Kidney (tissue), 13 donors: ENCODE measurements at regions not wholly inside any gene's neighbourhood (a gene's known extent, or its start where the extent isn't known, plus 50 kb on each side); places are given as distances from the start of the nearest gene placed in this dataset.

Source experiments
- DNase-seq, 5 donors: peaks; one replicate each; pipeline ENCODE4 v3.0.0-alpha.2; 2013 to 2020
- FAIRE-seq: peaks from 2 replicates; lab custom pipeline; 2012; peaks lifted over from hg19 to GRCh38; lab: Jason Lieb, UNC
- H3K27ac ChIP-seq, 2 donors: one replicate each; pipeline ENCODE4 v1.7.0; 2013; ENCODE audit warnings: low read depth in 2 of 2, low read length in 2 of 2, inconsistent platforms in 1 of 2
- H3K27me3 ChIP-seq: one replicate; pipeline ENCODE4 v1.7.1; 2013; ENCODE audit warnings: low read length, inconsistent platforms; ENCODE audit not compliant: control insufficient read depth, insufficient read depth
- H3K36me3 ChIP-seq, 3 donors: one replicate each; pipeline versions ENCODE4 v1.7.0 to v1.7.1; 2013; ENCODE audit warnings: low read length in 3 of 3, control low read depth in 1 of 3, inconsistent platforms in 1 of 3; ENCODE audit not compliant: insufficient read depth in 3 of 3, control insufficient read depth in 2 of 3
- H3K4me1 ChIP-seq, 3 donors: one replicate each; pipeline versions ENCODE4 v1.7.0 to v1.7.1; 2013; ENCODE audit warnings: low read length in 3 of 3, inconsistent platforms in 1 of 3, low read depth in 1 of 3; ENCODE audit not compliant: control insufficient read depth in 2 of 3, insufficient read depth in 2 of 3
- H3K4me3 ChIP-seq, 3 donors: one replicate each; pipeline versions ENCODE4 v1.7.0 to v1.8.1; 2013; ENCODE audit warnings: low read length in 3 of 3, control low read depth in 1 of 3, inconsistent platforms in 1 of 3
- H3K9ac ChIP-seq, 3 donors: one replicate each; pipeline versions ENCODE4 v1.7.0 to v1.7.1; 2013; ENCODE audit warnings: low read length in 3 of 3, control low read depth in 1 of 3, inconsistent platforms in 1 of 3
- H3K9me3 ChIP-seq, 3 donors: one replicate each; pipeline versions ENCODE4 v1.7.0 to v1.7.1; 2013; ENCODE audit warnings: low read length in 3 of 3, control low read depth in 1 of 3, inconsistent platforms in 1 of 3; ENCODE audit not compliant: control insufficient read depth in 2 of 3, insufficient read depth in 1 of 3
- CTCF ChIP-seq: IDR thresholded peaks from 3 replicates; pipeline ENCODE4 v1.5.1; 2012; ENCODE audit warnings: mild to moderate bottlenecking, moderate library complexity, borderline replicate concordance; ENCODE audit not compliant: insufficient read depth; ENCODE audit errors: extremely low read depth
- intact Hi-C: fragments of 100-400 bp; cut with DNase I; formaldehyde crosslinking; loops from one replicate; pipeline ENCODE4 v1.11.1; 2022
- donor health status: control.
- donor health status: control.
- donor health status: control.
- donor health status: control.
- donor health status: control.
- donor health status: DM: yes; HTN: yes; CAD: no.
- donor health status: Normal renal cell carcinoma (clear cell type).

GRCh38 chr7:55271069-55271626 is 94.0 kb upstream of the LANCL2 start:
- intact Hi-C loops = no loop called here
- no peak overlapping the region for H3K4me3 ChIP-seq
- no peak overlapping the region for H3K9ac ChIP-seq
- H3K36me3 ChIP-seq = no peaks in the 10 kb centered on the region
- DNase-seq (no peak), FAIRE-seq (no peak)
- no peaks in the 10 kb centered on the region for H3K9me3 ChIP-seq
- TF ChIP-seq CTCF = no peak
- no peaks in the 10 kb centered on the region for H3K27me3 ChIP-seq
- H3K4me1 ChIP-seq = no peaks in the 10 kb centered on the region
- no peak overlapping the region for H3K27ac ChIP-seq

- H3K4me1 ChIP-seq = no peaks in the 10 kb centered on the region
- no peaks in the 10 kb centered on the region for H3K9me3 ChIP-seq
- H3K27ac ChIP-seq = no peak overlapping the region
- no peaks in the 10 kb centered on the region for H3K36me3 ChIP-seq
- DNase-seq (no peak), FAIRE-seq (no peak)
- no peak overlapping the region for H3K9ac ChIP-seq
- intact Hi-C loops = no loop called here
- H3K4me3 ChIP-seq = no peak overlapping the region
- H3K27me3 ChIP-seq = no peaks in the 10 kb centered on the region
- TF ChIP-seq CTCF = no peak
Measured at GRCh38 chr7:55271661-55272060, 93.5 kb upstream of the LANCL2 start.

- DNase-seq (no peak), FAIRE-seq (no peak)
- Histone ChIP-seq H3K36me3 (no peaks in the 10 kb centered on the region), H3K4me3 (no peak overlapping the region), H3K9ac (no peak overlapping the region), H3K4me1 (no peaks in the 10 kb centered on the region), H3K27ac (no peak overlapping the region), H3K9me3 (no peaks in the 10 kb centered on the region), H3K27me3 (no peaks in the 10 kb centered on the region)
- intact Hi-C loops = no loop called here
- TF ChIP-seq CTCF = no peak
Measured at GRCh38 chr7:55272328-55272727, 92.8 kb upstream of the LANCL2 start.
